GM18868 (cell line): ENCODE measurements at regions not wholly inside any gene's neighbourhood (a gene's known extent, or its start where the extent isn't known, plus 50 kb on each side); places are given as distances from the start of the nearest gene placed in this dataset.

ENCODE experiments used
- ATAC-seq: cut with Tn5 transposase; IDR thresholded peaks from one replicate; pipeline ENCODE4 v1.9.1; 2021; ENCODE audit warnings: mild to moderate bottlenecking, moderate library complexity; ENCODE audit not compliant: unreplicated experiment

GRCh38 chr5:159640921-159641320, 275.4 kb upstream of the ADRA1B start:
- no peak for ATAC-seq

GRCh38 chr5:159641371-159642039, 274.8 kb upstream of the ADRA1B start:
- ATAC-seq, result no peak

DNA sequence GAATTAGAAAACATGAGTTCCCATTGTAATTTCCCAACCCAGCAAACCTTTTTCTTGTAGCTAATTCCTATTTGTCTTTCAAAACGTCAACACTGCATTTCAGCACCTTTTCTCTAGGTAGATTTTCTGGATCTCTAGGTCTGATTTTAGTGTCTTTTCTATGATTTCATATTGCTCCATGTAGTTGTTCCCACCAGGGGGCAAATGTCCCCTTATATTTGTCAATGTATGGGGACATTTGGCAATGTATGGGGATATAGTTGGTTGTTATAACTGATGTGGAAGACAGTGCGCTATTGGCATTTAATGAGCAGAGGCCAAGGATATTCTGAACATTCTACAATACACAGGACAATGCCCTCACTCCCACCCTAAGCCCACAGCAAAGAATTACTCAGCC, 273.9 kb upstream of the ADRA1B start:
- no peak for ATAC-seq

GRCh38 chr5:159644053-159644452, 272.2 kb upstream of the ADRA1B start:
- ATAC-seq, result no peak

DNA sequence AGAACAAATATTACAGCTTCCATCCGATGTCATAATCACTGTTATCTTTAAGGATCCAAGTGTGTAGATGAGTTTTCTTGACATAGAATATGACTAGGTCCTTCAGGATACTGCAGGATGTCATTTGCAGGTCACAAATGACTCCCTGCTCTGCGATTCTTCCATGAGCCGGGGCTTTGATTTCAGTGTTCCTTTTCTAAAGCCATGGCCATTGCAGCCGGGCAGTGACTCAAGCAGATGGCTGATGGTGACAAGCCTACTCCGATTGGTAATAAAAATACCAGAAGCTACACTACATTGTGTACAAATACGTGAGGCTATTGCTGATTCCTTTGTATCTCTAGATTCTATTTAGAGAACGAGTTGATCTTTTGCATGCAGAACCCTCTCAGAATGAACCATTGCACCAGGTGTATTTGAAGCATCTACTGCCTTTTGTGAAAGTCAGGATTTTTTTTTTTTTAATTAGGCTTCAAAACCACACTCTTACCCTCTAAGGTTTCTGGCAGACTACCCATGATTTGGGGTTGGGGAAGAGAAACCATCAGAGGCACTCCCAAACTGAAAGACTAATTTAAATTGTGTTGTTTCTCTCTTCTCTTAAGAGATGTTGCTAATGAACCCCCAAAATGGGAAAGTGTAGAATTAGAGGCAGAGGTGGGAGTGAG, 271.0 kb upstream of the ADRA1B start:
- no peak for ATAC-seq

- ATAC-seq, result no peak
These were observed 265.5 kb upstream of the ADRA1B start for GRCh38 chr5:159650803-159651202.

- no peak for ATAC-seq
These were observed 260.4 kb upstream of the ADRA1B start for GRCh38 chr5:159655757-159656409.

DNA sequence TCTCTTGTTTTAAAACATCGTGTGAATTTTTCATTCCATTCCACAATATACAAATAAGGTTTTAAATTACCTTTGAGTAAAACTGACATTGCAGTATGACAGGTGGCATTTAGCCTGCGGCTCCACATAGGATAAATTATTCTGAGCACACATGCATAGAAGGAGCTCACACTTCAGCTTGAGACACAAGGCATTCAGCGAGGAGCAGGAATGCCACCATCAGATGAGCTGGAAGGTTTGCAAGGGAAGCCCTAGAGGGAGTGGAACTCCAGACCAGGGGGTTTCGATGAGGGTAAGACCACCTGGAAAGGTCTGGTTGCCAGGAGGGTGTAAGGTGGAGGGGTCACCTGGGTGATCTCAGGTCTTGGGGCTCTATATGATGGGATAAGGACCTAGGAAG, 259.0 kb upstream of the ADRA1B start:
- ATAC-seq, result no peak

DNA sequence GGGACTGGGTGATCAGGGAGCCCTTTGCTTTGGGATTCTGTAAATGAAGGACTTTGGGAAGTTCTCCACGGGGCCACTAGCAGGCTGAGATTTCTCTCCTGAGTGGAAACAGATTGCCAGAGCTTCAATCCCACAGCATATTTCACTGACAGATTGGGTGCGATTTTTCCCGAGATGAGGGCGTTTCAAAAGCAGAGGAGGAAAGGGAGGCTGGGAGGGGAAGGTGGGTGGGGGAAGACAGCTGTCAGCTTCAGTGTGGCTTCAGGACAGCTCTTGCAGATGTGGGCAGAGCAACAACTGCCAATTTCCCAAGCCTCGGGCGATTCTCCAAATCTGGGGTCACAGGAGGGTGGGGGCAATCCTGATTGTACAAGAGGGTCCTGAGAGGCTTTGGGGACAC, 258.5 kb upstream of the ADRA1B start:
- no peak for ATAC-seq

- no peak for ATAC-seq
These were observed 257.9 kb upstream of the ADRA1B start for GRCh38 chr5:159658266-159658925.

- no peak for ATAC-seq
These were observed 255.9 kb upstream of the ADRA1B start for GRCh38 chr5:159660401-159660800.

- ATAC-seq, result no peak
These were observed 252.3 kb upstream of the ADRA1B start for GRCh38 chr5:159663986-159664385.

DNA sequence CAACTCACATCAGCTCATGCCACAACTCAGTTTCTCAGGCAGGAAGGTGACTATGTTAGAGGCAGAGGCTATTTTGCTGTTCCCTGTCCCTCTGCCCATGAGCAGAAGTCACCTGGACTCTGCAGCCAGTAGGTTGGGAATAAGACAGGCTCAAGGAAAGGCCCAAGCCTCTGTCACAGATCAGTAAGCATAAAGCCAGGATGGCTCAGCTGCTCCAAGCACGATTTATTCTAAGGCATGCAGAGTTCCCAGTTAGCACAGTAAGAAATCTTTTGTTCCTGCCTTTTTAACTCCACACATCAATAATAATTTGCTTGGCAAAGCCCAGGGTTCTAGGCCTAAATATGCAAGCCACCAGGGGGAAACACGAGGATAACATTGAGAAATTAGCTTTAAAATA, 249.0 kb upstream of the ADRA1B start:
- no peak for ATAC-seq

- ATAC-seq, result no peak
These were observed 247.7 kb upstream of the ADRA1B start for GRCh38 chr5:159668556-159668955.

DNA sequence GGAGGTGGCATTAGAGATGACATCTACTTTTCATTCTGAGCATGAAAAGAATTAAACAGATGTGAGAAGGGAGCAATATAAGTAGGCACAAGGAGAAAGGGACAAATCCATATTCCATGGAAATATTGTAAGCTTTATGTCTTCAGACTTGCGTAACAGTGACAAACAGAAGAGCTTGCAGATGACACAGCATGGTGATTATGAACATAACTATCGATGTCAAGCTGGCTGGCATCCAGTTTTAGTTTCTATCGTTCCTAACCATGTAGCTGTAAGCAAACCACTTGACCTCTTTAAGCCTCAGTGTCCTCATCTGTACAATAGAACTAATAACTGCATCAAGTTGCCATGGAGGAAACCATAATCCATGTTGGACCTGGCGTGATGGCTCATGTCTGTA, 246.7 kb upstream of the ADRA1B start:
- no peak for ATAC-seq

DNA sequence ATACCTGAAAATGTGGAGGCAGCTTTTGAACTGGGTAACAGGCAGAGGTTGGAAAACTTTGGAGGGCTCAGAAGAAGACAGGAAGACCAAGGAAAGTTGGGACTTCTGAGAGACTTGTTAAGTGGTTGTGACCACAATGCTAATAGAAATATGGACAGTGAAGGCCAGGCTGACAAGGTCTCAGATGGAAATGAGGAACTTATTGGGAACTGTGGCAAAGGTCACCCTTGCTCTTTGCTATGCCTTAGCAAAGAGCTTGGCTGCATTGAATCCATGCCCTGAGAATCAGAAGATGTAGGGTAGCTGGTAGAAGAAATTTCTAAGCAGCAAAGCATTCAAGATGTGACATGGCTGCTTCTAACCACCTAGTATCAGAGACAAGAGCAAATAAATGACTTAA, 244.4 kb upstream of the ADRA1B start:
- ATAC-seq, result no peak

GRCh38 chr5:159673538-159673937, 242.7 kb upstream of the ADRA1B start:
- ATAC-seq, result no peak

GRCh38 chr5:159678657-159679392, 237.5 kb upstream of the ADRA1B start:
- no peak for ATAC-seq

DNA sequence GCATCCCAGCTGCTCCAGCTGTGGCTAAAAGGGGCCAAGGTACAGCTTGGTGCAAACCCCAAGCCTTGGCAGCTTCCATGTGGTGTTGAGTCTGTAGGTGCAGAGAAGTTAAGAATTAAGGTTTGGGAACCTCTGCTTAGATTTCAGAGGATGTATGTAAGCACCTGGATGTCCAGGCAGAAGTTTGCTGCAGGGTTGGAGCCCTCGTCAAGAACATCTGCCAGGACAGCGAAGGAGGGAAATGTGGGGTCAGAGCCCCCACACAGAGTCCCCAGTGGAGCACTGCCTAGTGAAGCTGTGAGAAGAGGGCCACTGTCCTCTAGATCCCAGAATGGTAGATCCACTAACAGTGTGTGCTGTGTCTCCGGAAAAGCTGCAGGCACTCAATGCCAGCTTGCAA, 236.2 kb upstream of the ADRA1B start:
- no peak for ATAC-seq

DNA sequence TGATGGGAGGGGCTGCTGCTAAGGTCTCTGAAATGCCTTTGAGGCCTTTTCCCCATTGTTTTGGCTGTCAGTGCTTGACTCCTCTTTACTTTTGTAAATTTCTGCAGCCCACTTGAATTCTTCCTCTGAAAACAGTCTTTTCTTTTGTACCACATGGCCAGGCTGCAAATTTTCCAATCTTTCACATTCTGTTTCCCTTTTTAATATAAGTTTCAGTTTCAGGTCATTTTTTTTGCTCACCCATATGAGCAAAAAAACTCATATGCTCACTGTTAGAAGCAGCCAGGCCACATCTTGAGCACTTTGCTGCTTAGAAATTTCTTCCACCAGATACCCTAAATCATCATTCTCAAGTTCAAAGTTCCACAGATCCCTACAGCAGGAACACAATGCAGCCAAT, 234.6 kb upstream of the ADRA1B start:
- no peak for ATAC-seq

DNA sequence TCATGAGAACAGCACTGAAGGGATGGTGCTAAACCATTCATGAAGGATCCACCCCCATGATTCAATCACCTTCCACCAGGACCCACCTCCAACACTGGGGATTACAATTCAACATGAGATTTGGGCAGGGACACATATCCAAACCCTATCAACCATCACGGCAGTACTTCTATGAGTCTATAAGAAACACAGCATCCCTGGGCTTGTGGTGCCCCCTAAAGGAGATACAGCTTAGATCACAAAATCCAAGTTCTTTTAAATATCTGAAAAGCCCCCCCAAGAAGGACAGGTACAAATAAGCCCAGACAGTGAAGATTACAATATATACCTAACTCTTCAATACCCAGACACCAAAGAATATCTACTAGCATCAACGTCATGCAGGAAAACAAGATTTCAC, 233.7 kb upstream of the ADRA1B start:
- no peak for ATAC-seq
